HepG2 (cell line): ENCODE measurements at regions not wholly inside any gene's neighbourhood (a gene's known extent, or its start where the extent isn't known, plus 50 kb on each side); places are given as distances from the start of the nearest gene placed in this dataset.
A peak's percentile ranks its signal among the peaks of the same experiment; 100 is the strongest.

Source experiments
- ATAC-seq: fragments of 200-7000 bp; cut with Tn5 transposase; 3 replicates; pipeline ENCODE4 v1.9.1; 2020; ENCODE audit warnings: mild to moderate bottlenecking, moderate library complexity
- BruUV-seq: library from RNA; stranded (reverse); fragments of 400-500 nt; replicated peaks from 2 replicates; lab custom pipeline; 2021; lab: Mats Ljungman, UMichigan
- CTCF ChIA-PET: fragments of 300-600 bp; formaldehyde crosslinking; extraction: SDS; loops from one replicate; lab custom pipeline; 2021; ENCODE audit warnings: low total read pairs, inconsistent platforms, low intra/inter-chr PET ratio; lab: Yijun Ruan, JAX
- POLR2A ChIA-PET: fragments of 350-600 bp; sonication (Branson Sonifier 250); formaldehyde crosslinking; loops from one replicate; lab custom pipeline; 2020; ENCODE audit warnings: antibody characterized with exemption, inconsistent platforms; lab: Yijun Ruan, JAX
- DNase-seq: peaks from one replicate; pipeline ENCODE4 v3.0.0-alpha.2; 2015; ENCODE audit warnings: low spot score
- FAIRE-seq: peaks from 3 replicates; lab custom pipeline; 2011; peaks lifted over from hg19 to GRCh38; lab: Jason Lieb, UNC
- H2AFZ ChIP-seq: one replicate; pipeline ENCODE4 v1.6.1; 2011; ENCODE audit warnings: low read length, inconsistent platforms
- H3K27ac ChIP-seq: fragments of 300-600 bp; 3 replicates; pipeline ENCODE4 v1.8.0; 2011; ENCODE audit warnings: mixed run types, mild to moderate bottlenecking, mixed read lengths, low read length, inconsistent platforms; ENCODE audit not compliant: insufficient read depth; ENCODE audit errors: extremely low read length
- H3K27me3 ChIP-seq, 2 experiments: fragments of 200-600 bp in 1 of 2; 2 replicates in 1 of 2; 3 replicates in 1 of 2; pipeline versions ENCODE4 v1.6.0 to v1.8.0; 2011; ENCODE audit warnings: low read length in 2 of 2, mild to moderate bottlenecking in 2 of 2, moderate library complexity in 2 of 2, inconsistent platforms in 1 of 2; ENCODE audit not compliant: insufficient read depth in 2 of 2, control insufficient read depth in 1 of 2
- H3K36me3 ChIP-seq, 2 experiments: fragments of 200-600 bp in 1 of 2; replicated peaks in 1 of 2; 2 replicates in 1 of 2; 3 replicates in 1 of 2; pipeline versions ENCODE4 v1.5.1 to v1.8.0; 2011; ENCODE audit warnings: low read length in 2 of 2, inconsistent platforms in 1 of 2; ENCODE audit not compliant: insufficient read depth in 2 of 2, control insufficient read depth in 1 of 2
- H3K4me1 ChIP-seq: 2 replicates; pipeline ENCODE4 v1.5.1; 2012; ENCODE audit warnings: low read length, inconsistent platforms; ENCODE audit not compliant: insufficient read depth
- H3K4me2 ChIP-seq: 2 replicates; pipeline ENCODE4 v1.6.0; 2011; ENCODE audit warnings: low read depth, low read length, inconsistent platforms
- H3K4me3 ChIP-seq, 3 experiments: fragments of 200-600 bp in 1 of 3; sonication (generic), shearing (Covaris generic) in 1 of 3; replicated peaks in 1 of 3; 2 replicates each; pipeline ENCODE4 v1.5.1; 2011 to 2016; ENCODE audit warnings: low read length in 3 of 3, inconsistent platforms in 2 of 3, low read depth in 2 of 3, mild to moderate bottlenecking in 2 of 3, control low read depth in 1 of 3, mixed read lengths in 1 of 3; ENCODE audit not compliant: insufficient read depth in 1 of 3
- H3K79me2 ChIP-seq: one replicate; pipeline ENCODE4 v1.6.1; 2011; ENCODE audit warnings: low read length, inconsistent platforms; ENCODE audit not compliant: insufficient read depth
- H3K9ac ChIP-seq: 2 replicates; pipeline ENCODE4 v1.6.0; 2011; ENCODE audit warnings: mild to moderate bottlenecking, low read depth, low read length, inconsistent platforms; ENCODE audit not compliant: insufficient read depth
- H3K9me3 ChIP-seq: 2 replicates; pipeline ENCODE4 v1.5.1; 2012; ENCODE audit warnings: mild to moderate bottlenecking, low read length
- H4K20me1 ChIP-seq: 2 replicates; pipeline ENCODE4 v1.6.0; 2011; ENCODE audit warnings: inconsistent platforms, mild to moderate bottlenecking, low read length, moderate library complexity; ENCODE audit not compliant: insufficient read depth
- ATF7-NPFF ChIP-seq: sonication (generic); formaldehyde crosslinking; IDR thresholded peaks from 2 replicates; pipeline ENCODE4 v1.8.1; 2023; ENCODE audit warnings: mild to moderate bottlenecking, low read depth, missing genetic modification reagents, moderate library complexity
- CAMTA2 ChIP-seq: sonication (generic); formaldehyde crosslinking; IDR thresholded peaks from 2 replicates; pipeline ENCODE4 v1.4.0; 2020; ENCODE audit warnings: mild to moderate bottlenecking, missing genetic modification reagents, borderline replicate concordance
- FOXA3 ChIP-seq: IDR thresholded peaks from 2 replicates; pipeline ENCODE4 v1.6.1; 2016; ENCODE audit warnings: missing genetic modification reagents, missing compliant biosample characterization
- GATA4 ChIP-seq: sonication (generic); IDR thresholded peaks from 2 replicates; pipeline ENCODE4 v1.6.1; 2016; ENCODE audit warnings: antibody characterized with exemption, low read depth, borderline replicate concordance
- GLI4 ChIP-seq: sonication (generic); formaldehyde crosslinking; IDR thresholded peaks from 2 replicates; pipeline ENCODE4 v1.5.1; 2020; ENCODE audit warnings: missing genetic modification reagents, mild to moderate bottlenecking, moderate library complexity, borderline replicate concordance
- HNF4A ChIP-seq: sonication (generic); formaldehyde crosslinking; IDR thresholded peaks from 2 replicates; pipeline ENCODE4 v1.4.0; 2020; ENCODE audit warnings: missing genetic modification reagents
- KMT2A ChIP-seq: sonication (generic); formaldehyde crosslinking; IDR thresholded peaks from 2 replicates; pipeline ENCODE4 v1.4.0; 2020; ENCODE audit warnings: missing genetic modification reagents
- NCOA2 ChIP-seq: sonication (generic); formaldehyde crosslinking; IDR thresholded peaks from 2 replicates; pipeline ENCODE4 v1.8.0; 2022; ENCODE audit warnings: inconsistent platforms
- NFE2L2 ChIP-seq: fragments of 150-350 bp; IDR thresholded peaks from 2 replicates; pipeline ENCODE4 v1.6.1; 2014; ENCODE audit warnings: low read length
- SIN3B ChIP-seq: fragments of 150-350 bp; IDR thresholded peaks from 2 replicates; pipeline ENCODE4 v1.6.1; 2014; ENCODE audit warnings: low read length
- XBP1 ChIP-seq: sonication (generic); formaldehyde crosslinking; IDR thresholded peaks from 2 replicates; pipeline ENCODE4 v1.5.0; 2020; ENCODE audit warnings: missing genetic modification reagents
- ZKSCAN5 ChIP-seq: sonication (generic); formaldehyde crosslinking; IDR thresholded peaks from 2 replicates; pipeline ENCODE4 v1.5.1; 2020; ENCODE audit warnings: mild to moderate bottlenecking, missing genetic modification reagents
- ZSCAN29 ChIP-seq: sonication (generic); formaldehyde crosslinking; conservative IDR thresholded peaks from 2 replicates; pipeline ENCODE4 v1.4.0; 2020; ENCODE audit warnings: mild to moderate bottlenecking, missing genetic modification reagents
- WGBS: methylation state at CpG from one replicate; pipeline ENCODE4 v1.1.6; 2017; ENCODE audit warnings: low lambda C conversion rate; 5-methylcytosine and 5-hydroxymethylcytosine counted together
- in situ Hi-C: cut with HindIII; loops from 2 replicates; pipeline ENCODE4 v1.10.0; 2017; ENCODE audit warnings: low pct_unique_long_range_greater_than_20kb; ENCODE audit not compliant: extremely low pct_ligation_motif_present
- intact Hi-C: fragments of 100-400 bp; cut with micrococcal nuclease; formaldehyde crosslinking; loops from one replicate; pipeline ENCODE4 v1.10.0; 2022; ENCODE audit not compliant: unreplicated experiment
- TF ChIP-seq, protein P1 (sequence below): sonication (generic); formaldehyde crosslinking; IDR thresholded peaks from 2 replicates; pipeline ENCODE4 v1.5.0; 2020; ENCODE audit warnings: missing genetic modification reagents
- TF ChIP-seq, protein P2 (sequence below): IDR thresholded peaks from 2 replicates; pipeline ENCODE4 v1.6.1; 2016; ENCODE audit warnings: low read depth, missing genetic modification reagents, missing compliant biosample characterization

DNA sequence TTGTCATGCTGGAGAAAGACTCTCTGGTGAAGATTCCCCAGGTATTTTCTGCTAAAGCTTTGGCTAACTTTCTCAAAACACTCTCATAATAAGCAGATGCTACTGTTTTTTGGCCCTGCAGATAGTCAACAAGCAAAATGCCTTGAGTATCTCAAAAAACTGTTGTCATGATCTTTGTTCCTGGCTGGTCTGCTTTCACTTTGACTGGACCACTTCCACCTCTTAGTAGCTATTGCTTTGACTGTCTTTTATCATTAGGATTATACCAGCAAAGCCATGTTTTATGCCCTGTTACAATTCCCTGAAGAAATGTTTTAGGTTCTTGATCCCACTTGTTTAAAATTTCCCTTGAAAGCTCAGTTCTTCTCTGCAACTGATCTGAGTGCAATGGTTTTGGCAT lies 231.5 kb downstream of the SLC7A11 start:
- no peaks in the 10 kb centered on the region for H3K27me3 ChIP-seq
- in situ Hi-C loops = no loop called here
- no peaks in the 10 kb centered on the region for H4K20me1 ChIP-seq
- H3K9me3 ChIP-seq = no peaks in the 10 kb centered on the region
- BruUV-seq = no TSS peak
- no peak overlapping the region for H3K9ac ChIP-seq
- no peak for ATAC-seq
- no peak overlapping the region for H3K4me2 ChIP-seq
- no peaks in the 10 kb centered on the region for H3K79me2 ChIP-seq
- ChIA-PET POLR2A (no interaction called here), CTCF (no interaction called here)
- H3K4me3 ChIP-seq = no peak overlapping the region
- no peak for DNase-seq
- FAIRE-seq = no peak
- no peaks in the 10 kb centered on the region for H3K36me3 ChIP-seq
- no peaks in the 10 kb centered on the region for H3K4me1 ChIP-seq
- no peak overlapping the region for H3K27ac ChIP-seq
- no peak overlapping the region for H2AFZ ChIP-seq
- TF ChIP-seq FOXA3 (no peak), ZKSCAN5 (CRISPR knock-in tag) (no peak), ZSCAN29 (CRISPR knock-in tag) (no peak), NFE2L2 (no peak), SIN3B (no peak), HNF4A (CRISPR knock-in tag) (no peak), NCOA2 (no peak)
- TF ChIP-seq, protein P1, sequence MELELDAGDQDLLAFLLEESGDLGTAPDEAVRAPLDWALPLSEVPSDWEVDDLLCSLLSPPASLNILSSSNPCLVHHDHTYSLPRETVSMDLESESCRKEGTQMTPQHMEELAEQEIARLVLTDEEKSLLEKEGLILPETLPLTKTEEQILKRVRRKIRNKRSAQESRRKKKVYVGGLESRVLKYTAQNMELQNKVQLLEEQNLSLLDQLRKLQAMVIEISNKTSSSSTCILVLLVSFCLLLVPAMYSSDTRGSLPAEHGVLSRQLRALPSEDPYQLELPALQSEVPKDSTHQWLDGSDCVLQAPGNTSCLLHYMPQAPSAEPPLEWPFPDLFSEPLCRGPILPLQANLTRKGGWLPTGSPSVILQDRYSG = no peak
- intact Hi-C loops = no loop called here

DNA sequence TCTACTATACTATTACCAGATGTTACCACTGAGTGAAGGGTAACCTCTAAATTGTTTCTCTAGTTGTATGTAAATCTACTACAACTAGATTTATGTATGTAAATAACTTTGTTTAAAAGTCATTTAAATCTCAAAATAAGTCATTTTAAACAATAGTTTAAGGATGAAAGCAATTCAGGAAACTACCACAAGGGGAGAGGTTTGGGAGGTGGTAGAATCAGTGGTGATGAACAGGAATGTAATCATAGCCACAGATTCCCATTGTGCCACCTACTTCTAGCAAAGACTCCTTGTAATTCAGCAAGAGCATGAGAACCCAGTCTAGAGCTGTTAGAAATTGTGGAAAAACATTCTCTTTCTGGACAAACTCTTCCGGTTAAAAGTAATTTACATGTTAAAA lies 234.6 kb downstream of the SLC7A11 start:
- Histone ChIP-seq H3K79me2 (no peaks in the 10 kb centered on the region), H3K27ac (no peak overlapping the region), H3K9ac (no peak overlapping the region), H3K36me3 (no peaks in the 10 kb centered on the region), H3K9me3 (no peaks in the 10 kb centered on the region), H3K4me2 (no peak overlapping the region), H2AFZ (no peak overlapping the region), H3K27me3 (no peaks in the 10 kb centered on the region), H3K4me3 (no peak overlapping the region), H3K4me1 (no peaks in the 10 kb centered on the region), H4K20me1 (no peaks in the 10 kb centered on the region)
- in situ Hi-C loops = no loop called here
- BruUV-seq = no TSS peak
- intact Hi-C loops = no loop called here
- CTCF ChIA-PET = no interaction called here
- ATAC-seq = peak; percentile 67
- TF ChIP-seq CAMTA2 (CRISPR knock-in tag) = no peak
- no peak for TF ChIP-seq GLI4 (CRISPR knock-in tag)
- no peak for TF ChIP-seq KMT2A (CRISPR knock-in tag)
- no peak for TF ChIP-seq XBP1 (CRISPR knock-in tag)
- no peak for TF ChIP-seq ATF7-NPFF (CRISPR knock-in tag)
- TF ChIP-seq GATA4 = no peak
- TF ChIP-seq, protein P2, sequence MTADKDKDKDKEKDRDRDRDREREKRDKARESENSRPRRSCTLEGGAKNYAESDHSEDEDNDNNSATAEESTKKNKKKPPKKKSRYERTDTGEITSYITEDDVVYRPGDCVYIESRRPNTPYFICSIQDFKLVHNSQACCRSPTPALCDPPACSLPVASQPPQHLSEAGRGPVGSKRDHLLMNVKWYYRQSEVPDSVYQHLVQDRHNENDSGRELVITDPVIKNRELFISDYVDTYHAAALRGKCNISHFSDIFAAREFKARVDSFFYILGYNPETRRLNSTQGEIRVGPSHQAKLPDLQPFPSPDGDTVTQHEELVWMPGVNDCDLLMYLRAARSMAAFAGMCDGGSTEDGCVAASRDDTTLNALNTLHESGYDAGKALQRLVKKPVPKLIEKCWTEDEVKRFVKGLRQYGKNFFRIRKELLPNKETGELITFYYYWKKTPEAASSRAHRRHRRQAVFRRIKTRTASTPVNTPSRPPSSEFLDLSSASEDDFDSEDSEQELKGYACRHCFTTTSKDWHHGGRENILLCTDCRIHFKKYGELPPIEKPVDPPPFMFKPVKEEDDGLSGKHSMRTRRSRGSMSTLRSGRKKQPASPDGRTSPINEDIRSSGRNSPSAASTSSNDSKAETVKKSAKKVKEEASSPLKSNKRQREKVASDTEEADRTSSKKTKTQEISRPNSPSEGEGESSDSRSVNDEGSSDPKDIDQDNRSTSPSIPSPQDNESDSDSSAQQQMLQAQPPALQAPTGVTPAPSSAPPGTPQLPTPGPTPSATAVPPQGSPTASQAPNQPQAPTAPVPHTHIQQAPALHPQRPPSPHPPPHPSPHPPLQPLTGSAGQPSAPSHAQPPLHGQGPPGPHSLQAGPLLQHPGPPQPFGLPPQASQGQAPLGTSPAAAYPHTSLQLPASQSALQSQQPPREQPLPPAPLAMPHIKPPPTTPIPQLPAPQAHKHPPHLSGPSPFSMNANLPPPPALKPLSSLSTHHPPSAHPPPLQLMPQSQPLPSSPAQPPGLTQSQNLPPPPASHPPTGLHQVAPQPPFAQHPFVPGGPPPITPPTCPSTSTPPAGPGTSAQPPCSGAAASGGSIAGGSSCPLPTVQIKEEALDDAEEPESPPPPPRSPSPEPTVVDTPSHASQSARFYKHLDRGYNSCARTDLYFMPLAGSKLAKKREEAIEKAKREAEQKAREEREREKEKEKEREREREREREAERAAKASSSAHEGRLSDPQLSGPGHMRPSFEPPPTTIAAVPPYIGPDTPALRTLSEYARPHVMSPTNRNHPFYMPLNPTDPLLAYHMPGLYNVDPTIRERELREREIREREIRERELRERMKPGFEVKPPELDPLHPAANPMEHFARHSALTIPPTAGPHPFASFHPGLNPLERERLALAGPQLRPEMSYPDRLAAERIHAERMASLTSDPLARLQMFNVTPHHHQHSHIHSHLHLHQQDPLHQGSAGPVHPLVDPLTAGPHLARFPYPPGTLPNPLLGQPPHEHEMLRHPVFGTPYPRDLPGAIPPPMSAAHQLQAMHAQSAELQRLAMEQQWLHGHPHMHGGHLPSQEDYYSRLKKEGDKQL (CRISPR knock-in tag) = no peak
- no peak for FAIRE-seq
- POLR2A ChIA-PET = no interaction called here
- peak; percentile 3 for DNase-seq
- 4% methylated on average over 1 of the region's 1 CpG for WGBS
